EH (cell line): ENCODE measurements at regions not wholly inside any gene's neighbourhood (a gene's known extent, or its start where the extent isn't known, plus 50 kb on each side); places are given as distances from the start of the nearest gene placed in this dataset.
"Not testable (repeated sequence)": the region's sequence is repeated elsewhere in the genome, so short reads cannot be mapped to it uniquely, and the experiment has no call there.

Experiments used
- DNase-seq: peaks from one replicate; pipeline ENCODE4 v3.0.0-alpha.2; 2015; ENCODE audit warnings: low read depth

DNA sequence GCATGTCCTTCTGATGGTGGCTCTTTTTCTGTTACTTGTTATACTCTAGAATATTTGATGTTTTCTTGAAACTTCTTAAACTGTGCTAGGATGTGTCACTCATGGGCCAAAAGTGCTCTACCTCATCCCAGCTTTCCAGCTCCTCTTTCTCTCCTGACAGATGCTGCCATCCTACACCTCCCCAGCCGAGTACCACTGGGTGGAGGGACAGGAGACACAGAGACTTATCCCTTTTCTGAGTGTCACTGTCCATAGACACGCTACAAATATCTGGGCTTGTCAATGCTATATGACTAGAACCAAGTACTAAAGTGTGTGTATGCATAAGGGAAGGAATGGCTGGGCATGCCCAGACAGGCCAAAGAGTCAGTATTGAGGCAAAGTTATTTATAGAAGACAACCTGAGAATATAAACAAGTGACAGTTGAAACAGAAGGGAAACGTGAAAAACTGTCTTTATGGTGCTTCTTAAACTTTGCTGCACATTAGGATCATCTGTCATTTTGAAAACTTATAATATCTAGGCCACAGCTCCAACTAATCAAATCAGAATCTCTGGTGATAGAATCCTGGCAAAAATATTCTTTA, 188.0 kb downstream of the CARTPT start:
- no peak for DNase-seq

- DNase-seq = no peak
These were observed 188.6 kb downstream of the CARTPT start for GRCh38 chr5:71907608-71908145.

DNA sequence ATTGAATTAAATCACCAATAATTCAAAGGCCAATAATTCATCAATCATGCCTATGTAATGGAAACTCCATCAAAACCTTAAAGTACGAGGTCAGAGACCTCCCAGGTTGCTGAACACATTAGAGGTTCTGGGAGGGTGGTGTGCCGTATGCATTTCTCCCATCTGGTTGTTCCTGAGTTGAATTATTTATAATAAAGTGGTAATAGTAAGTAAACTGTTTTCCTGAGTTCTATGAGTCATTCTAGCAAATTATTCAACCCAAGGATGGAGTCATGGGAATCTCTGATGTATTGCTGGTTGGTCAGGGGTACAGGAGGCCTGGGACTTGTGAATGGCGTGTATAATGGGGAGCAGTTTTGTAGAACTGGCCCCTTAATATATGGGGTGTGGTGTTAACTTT, 191.7 kb downstream of the CARTPT start:
- no peak for DNase-seq

GRCh38 chr5:71912021-71912420, 192.9 kb downstream of the CARTPT start:
- DNase-seq = no peak

GRCh38 chr5:71914281-71914680, 193.0 kb upstream of the MAP1B start:
- no peak for DNase-seq

GRCh38 chr5:71922584-71923106, 184.6 kb upstream of the MAP1B start:
- DNase-seq = peak; percentile 80

GRCh38 chr5:71923755-71924154, 183.5 kb upstream of the MAP1B start:
- peak; percentile 26 for DNase-seq

DNA sequence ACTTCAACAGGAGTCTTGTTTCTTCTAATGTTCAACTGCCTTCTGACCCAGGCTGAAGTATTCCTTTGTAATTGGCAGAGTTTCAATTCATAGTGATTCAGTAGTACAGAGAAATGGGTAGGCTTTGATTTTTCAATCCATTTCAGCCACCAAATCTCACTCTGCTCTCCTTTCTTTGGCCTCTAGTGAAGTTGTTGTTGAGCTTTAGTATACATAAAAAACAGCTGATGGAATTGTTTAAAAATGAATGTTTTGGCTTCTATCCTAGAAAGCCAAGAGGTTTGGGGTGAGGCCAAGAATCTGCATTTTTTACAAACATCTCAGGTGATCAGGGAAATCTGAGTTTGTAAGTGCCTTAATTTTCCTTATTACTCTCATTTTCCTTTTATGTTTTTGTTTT, 182.9 kb upstream of the MAP1B start:
- DNase-seq = peak; percentile 28

DNA sequence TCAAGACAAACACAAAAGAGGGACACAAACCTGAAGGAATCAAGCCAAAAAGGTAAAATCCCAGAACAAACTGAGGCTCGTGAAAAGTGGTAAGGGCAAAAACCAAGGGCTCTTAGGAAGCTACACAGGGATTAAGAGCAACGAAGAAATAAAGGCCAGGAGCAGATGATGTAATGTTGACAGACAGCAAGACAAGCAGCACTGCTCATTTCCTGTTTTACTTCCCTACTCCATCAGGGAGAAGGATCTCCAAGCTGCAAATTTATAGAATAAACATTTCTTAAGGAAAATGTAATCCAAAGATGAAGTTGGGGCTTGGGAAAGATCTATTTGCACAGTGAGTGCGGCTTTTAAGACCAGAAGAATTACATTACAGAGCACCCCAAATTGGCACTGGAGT, 182.3 kb upstream of the MAP1B start:
- peak; percentile 68 for DNase-seq

GRCh38 chr5:71925608-71926091, 181.6 kb upstream of the MAP1B start:
- DNase-seq = peak; percentile 34

DNA sequence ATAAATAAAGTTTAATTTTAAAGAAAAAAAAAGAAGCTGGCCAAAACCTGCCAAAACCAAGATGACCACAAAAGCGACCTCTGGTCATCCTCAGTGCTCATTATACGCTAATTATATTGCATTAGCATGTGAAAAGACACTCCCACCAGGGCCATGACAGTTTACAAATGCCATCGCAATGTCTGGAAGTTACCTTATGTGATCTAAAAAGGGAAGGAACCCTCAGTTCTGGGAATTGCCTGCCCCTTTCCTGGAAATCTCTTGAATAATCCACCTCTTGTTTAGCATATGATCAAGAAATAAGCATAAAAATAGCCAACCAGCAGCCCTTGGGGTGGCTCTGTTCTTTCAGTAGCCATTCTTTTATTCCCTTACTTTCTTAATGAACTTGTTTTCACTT, 178.3 kb upstream of the MAP1B start:
- no peak for DNase-seq

- not testable (repeated sequence) for DNase-seq
These were observed 176.7 kb upstream of the MAP1B start for GRCh38 chr5:71930554-71930953.

DNA sequence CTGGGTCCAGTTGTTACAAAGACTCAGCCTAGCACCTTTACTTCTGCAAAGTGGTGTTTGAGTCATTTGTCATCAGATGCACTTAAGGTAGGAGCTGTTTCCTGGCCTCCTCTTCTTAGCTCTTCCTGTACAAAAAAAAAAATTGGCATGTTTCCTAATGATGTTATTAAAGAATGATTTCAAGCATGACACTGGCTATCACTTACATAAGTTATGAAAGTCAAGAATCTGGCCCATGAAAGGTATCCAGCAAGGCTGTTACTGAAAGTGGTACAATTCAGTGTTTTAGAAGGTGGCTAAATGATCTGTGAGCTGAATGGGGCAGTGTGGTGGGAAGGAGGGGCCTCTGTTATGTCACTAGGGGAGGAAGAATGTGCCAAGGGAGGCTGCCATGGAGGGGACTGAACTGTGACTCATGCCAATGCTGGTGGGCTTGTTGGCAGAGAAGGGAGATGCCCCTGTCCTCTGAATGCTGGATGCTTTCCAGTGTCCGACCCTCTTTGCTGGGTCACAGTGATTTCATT, 175.1 kb upstream of the MAP1B start:
- DNase-seq = no peak

GRCh38 chr5:71932655-71933338, 174.5 kb upstream of the MAP1B start:
- peak; percentile 78 for DNase-seq

DNA sequence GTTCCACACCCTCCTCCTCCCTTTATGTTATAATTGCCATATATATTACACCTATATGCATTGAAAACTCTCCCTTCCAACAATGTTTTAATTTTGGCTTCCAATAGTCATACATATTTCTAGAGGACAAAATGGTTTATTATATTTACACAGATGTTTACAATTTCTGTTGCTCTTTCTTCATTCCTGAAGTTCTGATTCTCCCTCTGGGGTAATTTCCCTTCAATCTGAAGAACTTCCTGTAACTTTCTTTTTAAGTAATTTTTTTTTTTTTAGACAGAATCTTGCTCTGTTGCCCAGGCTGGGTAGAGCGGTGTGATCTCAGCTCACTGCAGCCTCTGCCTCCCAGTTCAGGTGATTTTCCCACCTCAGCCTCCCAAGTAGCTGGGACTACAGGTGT, 173.0 kb upstream of the MAP1B start:
- DNase-seq = no peak

DNA sequence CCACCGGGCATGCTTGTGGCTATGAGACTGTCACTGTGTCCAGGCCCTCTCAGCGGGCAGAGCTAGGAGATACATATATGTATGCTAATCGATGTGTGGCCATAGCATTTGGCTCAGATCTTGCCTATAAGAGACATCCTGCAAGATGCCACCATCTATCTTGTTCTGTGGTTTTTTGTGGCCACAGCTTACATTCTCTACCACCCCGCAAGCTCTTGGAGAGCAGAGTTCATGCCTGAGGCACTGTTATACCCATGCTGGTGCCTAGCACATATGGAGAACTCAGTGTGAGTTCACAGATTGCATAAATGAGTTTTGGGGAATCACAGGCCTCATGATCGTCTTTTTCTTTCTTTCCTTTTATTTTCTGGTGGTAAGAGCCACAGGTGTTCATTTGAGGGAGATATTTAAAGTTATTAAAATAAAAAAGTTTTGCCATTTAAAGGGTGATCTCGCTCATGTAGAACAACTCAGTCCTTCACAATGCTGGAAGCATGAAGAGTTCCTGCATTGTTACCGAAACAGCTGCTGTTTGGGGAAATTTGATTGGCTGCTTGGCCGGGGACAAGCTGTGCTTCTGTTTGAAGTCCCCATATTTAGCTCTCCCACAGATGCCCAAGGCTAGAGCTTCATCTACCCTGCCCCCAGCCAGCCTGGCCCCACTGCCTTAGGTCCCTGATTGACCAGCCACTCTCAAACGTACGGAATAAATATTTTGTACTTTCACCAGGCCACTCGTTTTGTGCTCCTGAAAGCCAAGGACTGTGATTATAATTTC, 169.2 kb upstream of the MAP1B start:
- peak; percentile 34 for DNase-seq

GRCh38 chr5:71938895-71939294, 168.4 kb upstream of the MAP1B start:
- no peak for DNase-seq

DNA sequence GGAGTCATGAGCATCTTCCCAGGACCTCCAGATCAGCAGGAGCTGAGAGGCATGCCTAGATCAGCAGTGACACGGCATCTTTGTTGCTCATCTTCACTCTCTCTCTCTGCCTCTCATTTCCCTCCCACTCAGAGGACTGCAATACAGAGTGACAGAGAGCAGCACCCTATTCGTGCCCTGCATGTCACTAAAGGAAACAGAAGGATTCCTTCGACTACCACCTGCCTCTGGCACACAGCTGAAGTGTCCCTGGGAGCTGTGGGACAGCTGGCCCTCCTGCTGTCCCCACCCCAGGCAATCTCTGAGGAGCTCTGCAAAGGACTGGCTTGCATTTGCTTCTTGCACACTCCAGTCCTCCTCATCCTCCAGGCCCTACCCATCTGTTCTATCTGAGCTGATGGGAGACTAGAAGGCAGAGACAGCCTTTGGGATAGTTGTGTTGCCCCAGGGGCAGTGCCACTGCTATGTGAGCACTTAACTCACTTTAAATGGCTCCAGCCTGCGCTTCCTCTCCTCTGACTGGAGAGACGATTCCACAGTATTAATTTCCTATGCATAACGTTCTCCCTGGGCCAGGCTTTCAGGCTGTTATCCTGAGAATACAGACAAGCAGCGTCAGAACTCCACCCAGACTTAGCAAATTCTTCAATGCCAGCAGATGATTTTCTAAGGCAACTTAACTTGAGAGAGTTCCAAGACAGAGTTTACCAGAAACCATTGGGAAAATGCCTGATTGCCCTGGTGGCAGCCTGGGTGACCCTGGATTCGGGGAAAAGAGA, 167.6 kb upstream of the MAP1B start:
- DNase-seq = peak; percentile 13

GRCh38 chr5:71943874-71944273, 163.4 kb upstream of the MAP1B start:
- no peak for DNase-seq

DNA sequence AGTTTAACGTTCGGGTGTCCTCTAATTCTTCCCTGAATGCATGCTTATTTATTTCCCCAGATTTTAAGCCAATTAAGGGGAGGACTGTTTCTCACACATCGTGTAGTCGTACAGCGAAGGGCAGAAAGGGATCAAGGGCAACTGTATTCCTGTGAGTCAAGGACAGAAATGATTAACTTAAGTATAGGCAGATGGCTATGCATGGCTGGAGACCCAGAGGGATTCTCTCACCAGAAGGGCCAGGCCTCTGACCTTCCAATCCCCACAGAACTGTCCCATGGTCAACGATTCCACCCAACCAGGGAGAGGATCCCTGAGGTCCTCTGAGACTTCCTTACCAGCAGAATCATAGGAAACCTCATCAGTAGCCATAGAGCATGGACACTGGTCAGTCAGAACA, 161.8 kb upstream of the MAP1B start:
- no peak for DNase-seq

GRCh38 chr5:71946343-71947030, 160.8 kb upstream of the MAP1B start:
- no peak for DNase-seq
